GM18873 (cell line): ENCODE measurements at regions not wholly inside any gene's neighbourhood (a gene's known extent, or its start where the extent isn't known, plus 50 kb on each side); places are given as distances from the start of the nearest gene placed in this dataset.
"Not testable (repeated sequence)": the region's sequence is repeated elsewhere in the genome, so short reads cannot be mapped to it uniquely, and the experiment has no call there.

ENCODE experiments used
- ATAC-seq: cut with Tn5 transposase; IDR thresholded peaks from one replicate; pipeline ENCODE4 v1.9.1; 2021; ENCODE audit warnings: mild to moderate bottlenecking, moderate library complexity, moderate number of reproducible peaks; ENCODE audit not compliant: unreplicated experiment, low FRiP score

DNA sequence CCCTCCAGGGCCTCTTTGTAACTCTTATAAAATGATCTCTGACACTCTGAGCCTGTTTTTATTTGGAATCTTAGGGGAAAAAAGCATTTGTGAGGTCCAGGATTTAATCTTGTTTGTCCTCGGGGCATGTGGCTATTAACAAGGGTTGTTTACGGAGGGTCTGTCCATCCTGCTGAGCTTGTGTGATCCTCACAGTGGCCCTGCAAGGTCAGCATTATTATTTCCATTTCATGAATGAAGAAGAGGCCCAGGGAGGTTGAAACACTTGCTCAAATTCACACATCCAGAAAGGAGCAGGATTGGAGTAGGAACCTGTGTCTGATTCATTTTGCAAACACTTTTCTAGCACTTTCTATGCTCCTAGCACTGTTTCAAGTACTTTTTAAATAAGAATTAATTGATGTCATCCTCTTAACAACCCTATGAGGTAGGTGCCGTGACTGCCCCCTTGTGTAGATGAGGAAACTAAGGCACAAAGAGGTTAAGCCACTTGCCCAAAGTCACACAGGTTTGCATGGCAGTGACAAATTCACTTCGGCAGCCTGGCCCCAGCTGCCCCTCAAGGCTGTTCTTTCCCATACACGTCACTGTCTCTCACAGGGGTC, 178.9 kb downstream of the MIS18A start:
- no peak for ATAC-seq

DNA sequence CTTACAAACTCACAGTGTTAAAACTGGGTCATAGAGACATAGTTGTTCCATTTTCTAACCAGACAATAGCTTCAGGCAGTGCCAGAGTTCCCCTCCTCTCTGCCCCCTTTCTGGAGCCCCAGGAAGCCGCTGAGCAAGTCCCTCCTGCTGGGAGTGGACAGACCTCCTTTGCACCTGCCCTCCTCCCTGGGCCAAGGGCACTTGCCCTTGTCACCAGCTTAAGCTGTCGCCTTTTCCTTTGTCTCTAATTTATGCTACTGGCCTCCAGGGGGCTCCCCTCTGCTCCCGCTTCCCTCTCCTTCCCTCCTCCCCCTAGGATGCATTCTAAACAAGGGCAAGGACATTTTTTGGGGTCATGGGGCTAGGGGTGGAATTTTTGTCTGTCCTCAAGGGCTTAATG, 182.4 kb downstream of the MIS18A start:
- no peak for ATAC-seq

DNA sequence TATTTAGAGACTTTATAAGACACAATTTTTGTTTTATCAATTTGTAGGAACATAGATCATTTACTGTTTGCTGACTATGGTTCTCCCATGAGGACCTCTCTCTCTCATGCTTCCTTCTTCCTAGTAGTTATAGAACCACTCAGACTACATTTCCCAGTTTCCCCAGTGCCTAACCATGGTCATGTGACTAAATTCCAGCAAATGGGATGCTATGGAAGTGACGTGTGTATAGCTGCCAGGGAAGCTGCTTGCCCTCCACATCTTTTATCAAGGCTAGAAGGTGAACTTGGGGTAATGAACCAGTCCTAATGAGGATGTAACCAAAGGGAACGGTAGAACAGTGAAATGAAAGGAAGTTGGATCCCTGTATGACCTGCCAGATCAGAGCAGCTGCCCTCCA, 184.0 kb downstream of the MIS18A start:
- no peak for ATAC-seq

DNA sequence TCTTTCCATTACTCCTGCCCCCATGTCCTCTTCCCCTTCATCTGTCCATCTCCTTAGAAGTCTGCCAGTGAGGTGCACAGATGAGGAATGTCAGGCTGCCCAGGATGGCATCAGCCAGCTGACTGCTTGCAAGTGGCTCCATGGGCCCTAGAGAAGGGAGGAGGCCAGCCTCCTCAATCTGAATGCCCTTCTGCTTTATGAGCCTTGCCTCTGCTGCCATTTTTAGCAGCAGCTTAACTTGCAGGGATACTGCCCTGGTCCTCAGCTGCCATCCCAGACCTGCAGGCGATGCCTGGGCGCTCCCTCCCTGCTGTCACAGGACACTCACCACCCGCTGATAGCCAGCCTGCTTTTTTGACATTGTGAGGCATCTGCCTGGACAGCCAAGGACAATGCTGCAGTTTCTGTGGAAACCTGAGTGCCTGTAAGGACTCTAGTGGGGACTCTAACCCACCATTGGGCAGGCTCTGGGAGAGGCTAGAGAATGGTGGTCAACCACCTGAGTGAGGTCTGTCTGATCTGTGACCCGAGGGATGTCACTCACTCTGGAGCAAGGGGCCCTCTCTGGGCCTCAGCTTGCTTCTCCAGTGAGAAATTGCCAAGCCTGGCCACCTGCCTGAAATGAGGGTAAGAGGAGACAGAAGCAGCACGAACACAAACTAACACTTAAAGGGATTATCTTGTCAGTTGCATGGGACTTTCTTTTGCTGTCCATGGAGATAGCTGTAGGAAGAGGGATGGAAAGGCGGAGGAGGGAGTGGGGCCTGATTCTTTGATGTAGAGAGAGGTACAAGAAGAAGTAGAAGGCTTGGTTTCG, 185.0 kb downstream of the MIS18A start:
- ATAC-seq: no peak

DNA sequence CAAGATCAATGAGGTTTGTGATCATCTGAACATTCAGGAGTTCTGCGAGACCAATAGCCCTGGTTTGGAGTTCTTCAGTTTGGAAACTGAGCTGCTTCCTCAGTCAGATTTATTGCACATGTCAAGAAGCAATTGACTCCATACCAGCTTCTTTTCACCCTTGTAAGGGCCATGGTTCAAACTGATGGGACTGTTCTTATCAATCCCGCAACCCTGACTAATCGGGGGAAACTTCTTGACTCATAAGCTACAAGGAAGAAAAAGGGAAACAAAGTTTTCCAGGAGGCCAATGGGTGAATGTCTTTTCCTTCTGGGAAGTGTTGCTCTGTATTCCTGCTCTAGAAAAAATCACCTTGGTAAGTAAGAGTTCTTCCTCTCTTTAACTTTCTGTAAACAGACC, 187.9 kb downstream of the MIS18A start:
- no peak for ATAC-seq

DNA sequence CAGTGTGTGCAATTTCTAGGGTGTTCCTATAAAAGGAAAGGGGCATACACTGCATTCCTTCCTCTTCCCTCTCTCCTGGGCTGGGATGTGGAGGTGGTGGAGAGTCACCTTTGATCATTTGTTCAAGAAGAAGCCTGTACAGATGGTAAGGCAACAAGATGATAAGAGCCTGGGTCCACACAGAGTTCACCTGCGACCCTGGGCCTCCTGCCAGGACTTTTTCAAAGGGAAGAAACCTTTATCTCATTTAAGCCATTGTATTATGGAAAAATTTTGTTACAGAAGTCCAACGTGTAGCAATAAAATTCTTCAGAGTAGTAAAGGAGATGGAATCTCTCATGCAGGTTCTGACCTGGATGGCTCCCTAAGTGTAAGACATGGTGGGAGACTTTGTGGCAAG, 189.1 kb downstream of the MIS18A start:
- ATAC-seq: no peak

DNA sequence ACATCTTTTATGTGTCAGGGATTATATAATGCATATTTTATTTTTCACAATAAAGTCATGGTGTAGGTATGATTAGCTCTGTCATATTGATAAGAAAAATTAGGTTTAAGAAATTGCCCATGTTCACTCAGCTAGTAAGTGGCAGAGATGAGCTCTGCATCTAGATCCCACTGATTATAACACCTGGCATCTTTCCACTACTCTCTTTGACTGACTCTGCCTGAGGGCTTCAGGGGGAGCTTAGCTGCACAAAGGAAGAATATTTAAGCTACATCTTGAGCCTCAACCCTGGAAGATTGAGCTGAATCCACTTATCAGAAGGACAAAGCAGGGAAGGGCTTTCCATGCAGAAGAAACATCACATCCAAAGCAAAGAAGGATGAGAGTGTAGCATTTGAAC, 190.4 kb downstream of the MIS18A start:
- ATAC-seq: no peak

DNA sequence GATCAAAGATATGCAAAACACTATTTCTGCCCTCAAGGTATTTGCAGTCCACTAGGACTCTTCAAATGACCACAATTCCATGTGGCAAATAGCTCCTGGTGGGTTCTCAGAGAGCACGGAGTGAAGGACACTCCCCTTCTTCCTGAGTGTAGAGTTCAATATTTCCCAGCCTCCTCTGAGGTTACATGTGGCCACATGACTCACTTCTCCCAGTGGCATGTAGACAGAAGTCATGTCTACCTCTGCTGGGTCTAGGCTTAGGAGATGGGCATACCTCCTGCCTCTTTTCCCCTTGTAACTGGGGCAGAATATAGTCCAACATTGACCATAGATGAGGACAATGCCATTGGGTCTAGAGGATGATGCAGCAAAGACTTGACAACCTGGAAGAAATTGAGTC, 191.4 kb downstream of the MIS18A start:
- ATAC-seq: no peak

DNA sequence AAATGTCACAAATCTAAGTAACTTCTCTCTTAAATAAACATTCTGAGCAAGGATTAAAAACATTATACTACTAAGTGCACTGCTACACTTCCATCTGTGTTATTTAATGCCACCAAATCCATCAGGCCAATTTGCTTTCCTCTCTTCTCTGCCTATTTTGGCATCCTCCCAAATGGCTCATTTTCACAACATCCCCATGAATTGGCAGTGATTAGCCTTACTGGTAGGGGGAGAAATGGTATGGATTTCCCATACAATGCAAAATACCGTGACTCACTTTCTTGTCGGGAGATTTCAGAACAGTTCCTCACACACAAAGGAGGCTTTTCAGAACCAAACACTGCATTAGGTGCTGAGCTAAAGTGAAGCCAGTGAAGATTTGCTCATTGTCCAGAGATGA, 195.7 kb downstream of the MIS18A start:
- ATAC-seq: no peak

DNA sequence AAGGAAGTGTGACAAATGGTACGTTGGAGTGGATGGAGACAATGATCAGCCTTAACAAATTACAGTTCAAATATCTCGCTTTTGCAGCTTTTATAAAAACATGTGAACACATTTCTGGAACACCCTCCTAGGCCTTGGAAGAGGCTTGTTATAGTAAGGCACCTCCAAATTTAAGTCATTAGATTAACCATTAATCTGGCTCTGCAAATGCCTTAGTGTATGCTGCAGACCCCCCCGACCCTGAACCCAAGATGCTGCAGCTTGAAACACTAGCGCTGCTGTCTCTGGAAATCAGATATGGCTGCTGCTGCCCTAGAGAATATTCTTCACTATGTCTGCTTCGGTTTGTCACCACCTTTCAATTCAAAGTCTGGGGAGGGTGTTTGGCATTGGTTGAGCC, 196.4 kb downstream of the MIS18A start:
- ATAC-seq: no peak

DNA sequence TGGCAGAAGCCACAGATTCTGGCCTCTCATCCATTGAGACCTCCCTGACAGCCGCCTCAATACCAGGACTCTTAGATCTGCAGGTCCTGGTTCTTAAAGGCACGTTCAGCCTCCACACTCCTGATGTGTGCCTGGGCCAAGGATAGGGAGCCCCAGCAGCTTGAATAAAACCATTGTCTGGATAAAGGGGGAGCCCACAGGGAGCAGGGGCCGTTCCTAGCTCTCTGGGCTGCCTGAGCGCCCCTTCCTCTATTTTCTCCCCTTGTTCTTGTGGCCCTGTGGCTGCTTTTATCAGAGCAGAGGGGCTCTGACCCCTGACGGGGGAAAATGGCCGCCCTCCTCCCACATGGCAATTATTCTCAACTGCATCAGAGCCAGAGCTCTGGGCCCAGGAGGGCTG, 200.8 kb downstream of the HUNK start:
- no peak for ATAC-seq

DNA sequence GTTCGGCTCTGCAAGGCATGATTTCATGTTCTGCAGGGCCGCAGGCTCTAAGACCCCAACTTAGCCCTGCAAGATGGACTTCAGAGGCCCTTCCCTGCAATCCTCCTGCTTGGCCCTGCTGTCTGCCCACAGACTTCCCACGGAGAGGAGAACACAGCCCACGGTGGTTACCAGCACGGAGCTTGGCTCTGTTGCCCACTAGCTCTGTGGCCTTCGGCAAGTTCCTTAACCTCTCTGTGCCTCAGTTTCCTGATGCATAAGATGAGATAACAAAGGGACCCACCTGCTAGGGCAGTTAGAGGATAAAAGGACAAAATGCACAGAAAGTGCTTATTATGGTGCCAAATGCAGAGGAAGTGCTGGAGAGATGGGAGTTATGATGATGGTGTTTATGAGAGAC, 200.4 kb downstream of the HUNK start:
- no peak for ATAC-seq

DNA sequence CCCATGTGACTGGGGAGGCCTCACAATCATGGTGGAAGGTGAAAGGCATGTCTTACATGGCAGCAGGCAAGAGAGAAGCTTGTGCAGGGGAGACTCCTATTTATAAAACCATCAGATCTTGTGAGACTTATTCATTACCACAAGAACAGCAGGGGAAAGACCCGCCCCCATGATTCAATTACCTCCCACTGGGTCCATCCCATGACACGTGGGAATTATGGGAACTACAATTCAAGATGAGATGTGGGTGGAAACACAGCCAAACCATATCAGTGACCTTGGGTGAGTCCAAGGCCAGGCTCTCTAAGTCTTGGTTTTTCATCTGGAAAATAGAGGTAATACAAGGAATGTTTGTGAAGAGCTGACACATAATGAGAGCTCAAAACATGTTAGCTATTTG, 198.8 kb downstream of the HUNK start:
- ATAC-seq: not testable (repeated sequence)

DNA sequence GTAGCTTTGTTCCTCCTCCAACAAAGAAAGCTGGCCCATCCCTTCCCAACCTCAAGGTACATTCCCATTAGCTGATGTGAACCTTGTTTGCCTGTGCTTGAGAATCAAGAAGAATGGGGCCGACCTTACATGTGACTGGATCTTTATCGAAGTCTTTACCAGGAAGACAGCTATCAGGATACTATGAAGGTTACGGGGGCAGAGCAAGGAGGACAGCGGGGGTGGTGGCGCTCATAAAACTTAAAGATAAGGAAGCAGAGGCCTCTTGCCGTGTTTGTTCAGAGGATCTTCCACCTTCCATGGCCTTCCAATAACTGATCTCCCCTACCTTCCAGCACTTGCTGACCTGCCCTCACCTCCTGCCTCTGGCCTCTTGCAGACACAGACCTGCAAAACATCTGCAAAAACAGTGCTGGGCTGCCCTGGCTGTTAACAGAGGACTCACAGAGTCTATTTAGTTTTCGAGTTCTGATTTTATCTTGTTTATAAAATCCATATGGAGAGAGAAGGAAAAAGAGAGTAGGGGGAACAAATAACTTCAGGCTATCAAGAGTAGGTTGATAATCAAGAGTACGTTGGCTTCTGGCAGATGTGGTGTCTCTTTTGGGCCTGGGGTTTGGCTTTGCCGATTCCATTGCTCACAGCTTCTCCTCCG, 198.0 kb downstream of the HUNK start:
- ATAC-seq: no peak

DNA sequence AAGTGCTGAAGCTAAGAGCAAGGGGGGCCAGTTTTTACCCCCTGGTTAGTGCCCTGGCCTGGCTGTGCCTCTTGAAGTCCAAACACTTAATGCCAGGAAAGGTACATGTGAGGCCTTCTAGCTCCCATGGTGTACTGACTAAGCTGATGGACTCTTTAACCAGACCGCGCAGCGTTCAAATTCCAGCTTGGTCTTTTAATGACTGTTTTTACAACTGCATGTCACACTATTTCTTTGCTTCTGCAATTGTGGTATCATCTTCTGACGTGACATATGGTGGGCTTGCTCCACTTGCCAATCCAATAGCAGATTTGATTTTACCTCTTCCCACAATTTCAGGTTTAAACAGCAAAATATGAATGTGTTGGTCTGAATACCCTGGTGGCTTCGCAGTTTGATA, 197.3 kb downstream of the HUNK start:
- no peak for ATAC-seq

DNA sequence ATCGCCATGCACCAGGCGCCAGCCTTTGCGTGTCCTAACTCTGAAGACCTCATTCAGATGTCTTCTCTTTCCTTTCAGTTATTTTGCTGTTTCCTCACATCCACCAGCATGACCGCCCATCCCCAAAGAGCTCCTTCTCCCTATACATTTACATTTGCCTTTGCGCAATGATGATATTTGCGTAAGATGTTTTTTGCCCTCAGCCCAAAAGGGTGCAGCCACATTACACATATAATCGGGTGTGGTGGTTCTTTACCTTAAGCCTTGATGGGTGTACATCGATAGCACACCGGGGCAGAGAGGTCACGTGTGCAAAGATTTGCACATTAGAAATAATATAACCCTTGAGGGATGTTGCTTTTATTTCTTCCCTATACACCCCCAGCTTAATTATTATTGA, 192.8 kb downstream of the HUNK start:
- ATAC-seq: no peak

DNA sequence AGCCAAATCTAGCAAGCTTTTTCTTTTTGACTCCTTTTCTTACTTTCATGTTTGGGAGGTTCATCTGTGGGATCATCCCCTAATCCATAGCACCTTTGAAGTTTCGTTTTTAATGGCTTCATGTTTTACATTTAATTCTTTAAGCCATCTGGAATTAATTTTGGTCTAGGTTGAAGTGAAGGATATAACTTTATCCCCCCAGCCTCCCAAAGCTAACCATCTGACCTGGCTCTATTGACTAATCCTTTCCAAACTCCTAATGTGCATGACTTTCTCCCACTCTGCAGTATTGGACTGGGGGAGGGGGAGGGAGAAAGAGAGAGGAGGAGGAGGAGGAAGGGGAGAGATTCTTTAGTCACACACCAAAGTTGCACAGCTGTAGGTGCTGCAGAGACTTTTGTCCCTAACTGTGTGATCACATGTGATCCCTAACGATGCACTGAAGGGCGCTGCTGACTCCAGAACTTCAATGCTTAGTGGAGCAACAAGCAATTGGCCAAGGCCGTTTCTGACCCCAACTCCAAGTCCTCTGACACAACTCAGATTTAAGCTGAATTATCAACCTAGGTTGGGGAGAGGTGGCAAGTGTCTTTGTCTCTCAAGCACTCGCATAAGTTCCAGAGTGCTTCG, 191.6 kb downstream of the HUNK start:
- ATAC-seq: no peak

DNA sequence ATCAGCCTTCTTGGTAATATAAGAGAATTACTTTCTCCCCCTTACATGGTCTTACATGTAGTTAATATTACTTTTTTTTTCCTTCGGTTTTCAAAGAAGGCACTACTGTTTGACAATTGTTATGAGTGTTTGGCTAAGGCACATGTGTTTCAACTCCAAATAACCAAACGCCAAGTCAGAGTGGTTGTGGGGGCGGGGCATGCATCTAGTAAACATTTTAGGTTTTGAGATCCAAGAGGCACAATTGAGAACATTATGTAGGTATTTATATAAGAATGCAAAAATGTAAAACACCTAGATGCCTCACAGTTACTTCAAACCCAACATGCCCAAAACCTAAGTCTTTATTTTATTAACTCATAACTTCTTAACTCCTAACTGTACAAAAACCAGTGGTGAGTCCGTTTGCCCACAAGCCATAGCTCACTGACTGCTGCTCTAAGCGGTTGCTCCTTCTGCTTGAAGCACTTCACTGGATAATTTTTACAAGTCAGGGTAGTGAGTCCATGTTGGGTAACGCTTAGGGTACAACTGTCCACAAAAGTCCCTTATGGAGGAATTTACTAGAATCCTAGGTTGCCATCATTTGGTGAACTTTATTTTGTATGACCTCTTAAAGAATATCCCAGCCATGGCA, 189.9 kb downstream of the HUNK start:
- no peak for ATAC-seq

DNA sequence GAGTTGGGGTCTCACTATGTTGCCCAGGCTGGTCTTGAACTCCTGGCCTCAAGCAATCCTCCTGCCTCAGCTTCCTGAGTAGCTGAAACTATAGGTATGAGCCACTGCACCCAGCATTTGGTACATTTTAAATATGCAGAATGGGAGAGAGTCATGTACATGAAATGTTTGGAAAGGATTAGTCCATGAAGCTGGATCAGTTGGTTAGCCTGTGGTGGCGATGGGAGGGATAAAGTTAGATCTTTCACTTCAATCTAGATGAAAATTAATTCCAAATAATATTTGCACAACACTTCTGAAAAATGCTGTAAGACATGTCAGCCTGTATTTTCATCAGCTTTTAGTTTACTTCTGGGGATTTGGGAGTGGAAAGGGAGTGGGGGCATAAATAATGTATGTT, 188.9 kb downstream of the HUNK start:
- ATAC-seq: no peak

DNA sequence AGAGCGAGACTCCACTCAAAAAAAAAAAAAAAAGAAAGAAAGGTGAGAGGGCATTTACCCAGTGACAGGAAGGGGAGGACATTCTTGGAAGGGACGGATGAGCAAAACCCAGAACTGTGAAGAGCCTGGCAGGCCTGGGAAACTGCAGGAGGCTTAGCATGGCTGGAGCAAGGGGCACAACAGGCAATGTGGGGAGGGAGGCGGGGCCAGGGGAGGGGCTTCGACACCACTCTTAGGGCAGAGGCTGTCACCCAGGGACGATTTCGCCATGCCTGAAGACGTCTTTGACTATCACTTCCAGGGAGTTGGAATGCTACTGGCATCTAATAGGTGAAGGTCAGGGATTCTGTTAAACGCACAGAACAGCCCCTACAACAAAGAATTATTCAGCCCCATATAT, 184.0 kb downstream of the HUNK start:
- ATAC-seq: no peak

DNA sequence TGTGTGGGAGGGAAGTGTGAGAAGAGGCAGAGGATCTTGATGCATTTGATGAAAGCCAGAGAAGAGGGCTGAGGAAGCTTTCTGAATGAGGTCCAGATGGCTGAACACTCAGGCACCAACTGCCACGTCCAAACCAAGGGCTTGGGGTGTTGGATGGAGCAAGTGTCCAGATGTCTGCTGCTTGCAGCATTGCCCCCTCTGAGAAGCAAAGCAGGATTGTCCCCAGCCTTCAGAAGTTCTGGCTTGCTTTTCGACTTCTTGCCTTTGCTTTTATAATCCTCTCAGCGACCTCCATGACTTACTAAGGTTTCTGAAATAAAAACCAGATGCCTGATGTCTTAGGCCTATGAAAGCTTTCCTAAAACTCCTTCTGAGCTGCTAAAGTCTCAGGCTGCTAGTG, 182.5 kb downstream of the HUNK start:
- ATAC-seq: no peak
